ENCODE measurements at regions not wholly inside any gene's neighbourhood (a gene's known extent, or its start where the extent isn't known, plus 50 kb on each side); places are given as distances from the start of the nearest gene placed in this dataset.

DNA sequence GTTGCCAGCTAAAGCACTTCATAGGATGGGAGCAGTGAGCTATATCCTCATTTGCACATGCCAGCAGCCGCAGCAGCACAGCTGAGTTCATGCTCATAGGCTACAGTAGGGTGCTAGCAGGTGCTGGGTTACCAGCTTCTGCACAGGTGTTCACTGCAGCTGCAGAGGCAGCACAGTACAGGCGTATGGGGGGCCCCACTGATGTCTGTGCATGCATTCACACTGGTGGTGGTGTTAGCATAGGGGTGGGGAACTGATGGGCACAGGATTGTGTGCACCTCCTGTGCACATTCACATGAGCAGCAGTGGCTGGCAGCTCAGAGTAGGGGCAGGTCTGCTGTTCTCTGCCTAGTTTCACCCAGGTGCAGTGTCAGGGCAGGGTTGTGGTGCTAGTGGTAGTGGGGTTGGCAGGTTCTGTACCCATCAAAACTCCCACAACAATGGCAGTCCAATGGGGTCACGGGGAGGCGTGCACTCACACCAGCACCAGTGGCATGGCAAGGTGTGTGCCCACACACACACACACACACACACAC is 58.9 kb upstream of the IRAK1BP1 start:
- TF ChIP-seq, protein P1, sequence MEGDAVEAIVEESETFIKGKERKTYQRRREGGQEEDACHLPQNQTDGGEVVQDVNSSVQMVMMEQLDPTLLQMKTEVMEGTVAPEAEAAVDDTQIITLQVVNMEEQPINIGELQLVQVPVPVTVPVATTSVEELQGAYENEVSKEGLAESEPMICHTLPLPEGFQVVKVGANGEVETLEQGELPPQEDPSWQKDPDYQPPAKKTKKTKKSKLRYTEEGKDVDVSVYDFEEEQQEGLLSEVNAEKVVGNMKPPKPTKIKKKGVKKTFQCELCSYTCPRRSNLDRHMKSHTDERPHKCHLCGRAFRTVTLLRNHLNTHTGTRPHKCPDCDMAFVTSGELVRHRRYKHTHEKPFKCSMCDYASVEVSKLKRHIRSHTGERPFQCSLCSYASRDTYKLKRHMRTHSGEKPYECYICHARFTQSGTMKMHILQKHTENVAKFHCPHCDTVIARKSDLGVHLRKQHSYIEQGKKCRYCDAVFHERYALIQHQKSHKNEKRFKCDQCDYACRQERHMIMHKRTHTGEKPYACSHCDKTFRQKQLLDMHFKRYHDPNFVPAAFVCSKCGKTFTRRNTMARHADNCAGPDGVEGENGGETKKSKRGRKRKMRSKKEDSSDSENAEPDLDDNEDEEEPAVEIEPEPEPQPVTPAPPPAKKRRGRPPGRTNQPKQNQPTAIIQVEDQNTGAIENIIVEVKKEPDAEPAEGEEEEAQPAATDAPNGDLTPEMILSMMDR (IDR thresholded peaks at IDR 0.05; ENCODE audit: insufficient read depth, low read length, poor library complexity, severe bottlenecking): no peak
- no peak for TF ChIP-seq EZH2phosphoT487 (conservative IDR thresholded peaks at IDR 0.05; ENCODE audit: low read length)

Measured in SU-DHL-6 (cell line).